ENCODE measurements at regions not wholly inside any gene's neighbourhood (a gene's known extent, or its start where the extent isn't known, plus 50 kb on each side); places are given as distances from the start of the nearest gene placed in this dataset.
"Not testable (repeated sequence)": the region's sequence is repeated elsewhere in the genome, so short reads cannot be mapped to it uniquely, and the experiment has no call there.

- Histone ChIP-seq H3K36me3 (ENCODE audit: control insufficient read depth, insufficient read depth, low read length) (no peaks in the 10 kb centered on the region), H3K4me3 (ENCODE audit: low read length) (no peak overlapping the region), H3K27ac (ENCODE audit: low read length) (no peak overlapping the region), H3K4me1 (ENCODE audit: control insufficient read depth, insufficient read depth, low read length) (peaks cover 2% of the 10 kb centered on the region), H3K9me3 (ENCODE audit: control insufficient read depth, low read depth, low read length) (no peaks in the 10 kb centered on the region), H3K27me3 (ENCODE audit: control insufficient read depth, insufficient read depth, low read length) (no peaks in the 10 kb centered on the region)
- no peak for DNase-seq
Measured at GRCh38 chr6:86822747-86823146, 114.6 kb upstream of the HTR1E start.

GRCh38 chr6:86820750-86821149, 116.6 kb upstream of the HTR1E start:
- DNase-seq = no peak
- H3K4me1 ChIP-seq (ENCODE audit: control insufficient read depth, insufficient read depth, low read length) = no peaks in the 10 kb centered on the region
- 50% methylated on average over 1 of the region's 1 CpG for WGBS (ENCODE audit: insufficient coverage, low lambda C conversion rate)
- H3K9me3 ChIP-seq (ENCODE audit: control insufficient read depth, low read depth, low read length) = no peaks in the 10 kb centered on the region
- no peak overlapping the region for H3K27ac ChIP-seq (ENCODE audit: low read length)
- H3K4me3 ChIP-seq (ENCODE audit: low read length) = no peak overlapping the region
- H3K36me3 ChIP-seq (ENCODE audit: control insufficient read depth, insufficient read depth, low read length) = no peaks in the 10 kb centered on the region
- no peaks in the 10 kb centered on the region for H3K27me3 ChIP-seq (ENCODE audit: control insufficient read depth, insufficient read depth, low read length)

- Histone ChIP-seq H3K4me3 (ENCODE audit: low read length) (no peak overlapping the region), H3K4me1 (ENCODE audit: control insufficient read depth, insufficient read depth, low read length) (no peaks in the 10 kb centered on the region), H3K27ac (ENCODE audit: low read length) (no peak overlapping the region), H3K27me3 (ENCODE audit: control insufficient read depth, insufficient read depth, low read length) (no peaks in the 10 kb centered on the region), H3K9me3 (ENCODE audit: control insufficient read depth, low read depth, low read length) (no peaks in the 10 kb centered on the region), H3K36me3 (ENCODE audit: control insufficient read depth, insufficient read depth, low read length) (no peaks in the 10 kb centered on the region)
- 100% methylated on average over 1 of the region's 1 CpG for WGBS (ENCODE audit: insufficient coverage, low lambda C conversion rate)
- DNase-seq = no peak
Measured at GRCh38 chr6:86793649-86794048, 143.7 kb upstream of the HTR1E start.

- no peak overlapping the region for H3K27ac ChIP-seq (ENCODE audit: low read length)
- no peak overlapping the region for H3K4me3 ChIP-seq (ENCODE audit: low read length)
- DNase-seq = no peak
- H3K4me1 ChIP-seq (ENCODE audit: control insufficient read depth, insufficient read depth, low read length) = no peaks in the 10 kb centered on the region
- no peaks in the 10 kb centered on the region for H3K36me3 ChIP-seq (ENCODE audit: control insufficient read depth, insufficient read depth, low read length)
- 89% methylated on average over 1 of the region's 1 CpG for WGBS (ENCODE audit: insufficient coverage, low lambda C conversion rate)
- no peaks in the 10 kb centered on the region for H3K9me3 ChIP-seq (ENCODE audit: control insufficient read depth, low read depth, low read length)
- no peaks in the 10 kb centered on the region for H3K27me3 ChIP-seq (ENCODE audit: control insufficient read depth, insufficient read depth, low read length)
Measured at GRCh38 chr6:86791476-86791875, 145.9 kb upstream of the HTR1E start.

GRCh38 chr6:86789779-86790411, 147.4 kb upstream of the HTR1E start:
- peaks cover 8% of the 10 kb centered on the region for H3K4me1 ChIP-seq (ENCODE audit: control insufficient read depth, insufficient read depth, low read length)
- WGBS (ENCODE audit: insufficient coverage, low lambda C conversion rate) = 70% methylated on average over 2 of the region's 2 CpGs
- no peaks in the 10 kb centered on the region for H3K27me3 ChIP-seq (ENCODE audit: control insufficient read depth, insufficient read depth, low read length)
- no peaks in the 10 kb centered on the region for H3K9me3 ChIP-seq (ENCODE audit: control insufficient read depth, low read depth, low read length)
- DNase-seq = no peak
- no peak overlapping the region for H3K4me3 ChIP-seq (ENCODE audit: low read length)
- no peak overlapping the region for H3K27ac ChIP-seq (ENCODE audit: low read length)
- no peaks in the 10 kb centered on the region for H3K36me3 ChIP-seq (ENCODE audit: control insufficient read depth, insufficient read depth, low read length)

- Histone ChIP-seq H3K4me3 (ENCODE audit: low read length) (no peak overlapping the region), H3K4me1 (ENCODE audit: control insufficient read depth, insufficient read depth, low read length) (peaks cover 8% of the 10 kb centered on the region), H3K27ac (ENCODE audit: low read length) (no peak overlapping the region), H3K9me3 (ENCODE audit: control insufficient read depth, low read depth, low read length) (no peaks in the 10 kb centered on the region), H3K36me3 (ENCODE audit: control insufficient read depth, insufficient read depth, low read length) (no peaks in the 10 kb centered on the region), H3K27me3 (ENCODE audit: control insufficient read depth, insufficient read depth, low read length) (no peaks in the 10 kb centered on the region)
- DNase-seq = no peak
Measured at GRCh38 chr6:86782328-86782727, 155.0 kb upstream of the HTR1E start.

GRCh38 chr6:86780923-86781322, 156.4 kb upstream of the HTR1E start:
- DNase-seq = no peak
- no peak overlapping the region for H3K4me3 ChIP-seq (ENCODE audit: low read length)
- H3K9me3 ChIP-seq (ENCODE audit: control insufficient read depth, low read depth, low read length) = no peaks in the 10 kb centered on the region
- no peaks in the 10 kb centered on the region for H3K27me3 ChIP-seq (ENCODE audit: control insufficient read depth, insufficient read depth, low read length)
- peaks cover 3% of the 10 kb centered on the region for H3K4me1 ChIP-seq (ENCODE audit: control insufficient read depth, insufficient read depth, low read length)
- WGBS (ENCODE audit: insufficient coverage, low lambda C conversion rate) = no CpG with 5 or more reads among the region's 2 CpGs
- H3K27ac ChIP-seq (ENCODE audit: low read length) = no peak overlapping the region
- H3K36me3 ChIP-seq (ENCODE audit: control insufficient read depth, insufficient read depth, low read length) = no peaks in the 10 kb centered on the region

GRCh38 chr6:86775893-86776292, 161.4 kb upstream of the HTR1E start:
- peaks cover 3% of the 10 kb centered on the region for H3K4me1 ChIP-seq (ENCODE audit: control insufficient read depth, insufficient read depth, low read length)
- DNase-seq = no peak
- no peaks in the 10 kb centered on the region for H3K9me3 ChIP-seq (ENCODE audit: control insufficient read depth, low read depth, low read length)
- H3K36me3 ChIP-seq (ENCODE audit: control insufficient read depth, insufficient read depth, low read length) = no peaks in the 10 kb centered on the region
- no peak overlapping the region for H3K27ac ChIP-seq (ENCODE audit: low read length)
- no peaks in the 10 kb centered on the region for H3K27me3 ChIP-seq (ENCODE audit: control insufficient read depth, insufficient read depth, low read length)
- H3K4me3 ChIP-seq (ENCODE audit: low read length) = no peak overlapping the region

GRCh38 chr6:86765211-86765610, 172.1 kb upstream of the HTR1E start:
- Histone ChIP-seq H3K27me3 (ENCODE audit: control insufficient read depth, insufficient read depth, low read length) (no peaks in the 10 kb centered on the region), H3K4me1 (ENCODE audit: control insufficient read depth, insufficient read depth, low read length) (no peaks in the 10 kb centered on the region), H3K4me3 (ENCODE audit: low read length) (no peak overlapping the region), H3K27ac (ENCODE audit: low read length) (no peak overlapping the region), H3K36me3 (ENCODE audit: control insufficient read depth, insufficient read depth, low read length) (no peaks in the 10 kb centered on the region), H3K9me3 (ENCODE audit: control insufficient read depth, low read depth, low read length) (peaks cover 3% of the 10 kb centered on the region)
- no peak for DNase-seq
- no CpG with 5 or more reads among the region's 1 CpG for WGBS (ENCODE audit: insufficient coverage, low lambda C conversion rate)

GRCh38 chr6:86759953-86760352, 177.4 kb upstream of the HTR1E start:
- H3K9me3 ChIP-seq (ENCODE audit: control insufficient read depth, low read depth, low read length); H3K36me3 ChIP-seq (ENCODE audit: control insufficient read depth, insufficient read depth, low read length); DNase-seq; H3K4me3 ChIP-seq (ENCODE audit: low read length); H3K27ac ChIP-seq (ENCODE audit: low read length); H3K4me1 ChIP-seq (ENCODE audit: control insufficient read depth, insufficient read depth, low read length); H3K27me3 ChIP-seq (ENCODE audit: control insufficient read depth, insufficient read depth, low read length): not testable (repeated sequence)

GRCh38 chr6:86756640-86757229, 180.6 kb upstream of the HTR1E start:
- no peak for DNase-seq
- no CpG with 5 or more reads among the region's 1 CpG for WGBS (ENCODE audit: insufficient coverage, low lambda C conversion rate)
- H3K27ac ChIP-seq (ENCODE audit: low read length) = no peak overlapping the region

More at GRCh38 chr6:86756640-86757229, 180.6 kb upstream of the HTR1E start:
- no peaks in the 10 kb centered on the region for H3K27me3 ChIP-seq (ENCODE audit: control insufficient read depth, insufficient read depth, low read length)
- no peaks in the 10 kb centered on the region for H3K4me1 ChIP-seq (ENCODE audit: control insufficient read depth, insufficient read depth, low read length)
- H3K36me3 ChIP-seq (ENCODE audit: control insufficient read depth, insufficient read depth, low read length) = no peaks in the 10 kb centered on the region
- peaks cover 5% of the 10 kb centered on the region for H3K9me3 ChIP-seq (ENCODE audit: control insufficient read depth, low read depth, low read length)
- no peak overlapping the region for H3K4me3 ChIP-seq (ENCODE audit: low read length)
